ENCODE measurements at regions not wholly inside any gene's neighbourhood (a gene's known extent, or its start where the extent isn't known, plus 50 kb on each side); places are given as distances from the start of the nearest gene placed in this dataset.

GRCh38 chr9:1532171-1532570 lies 482.0 kb downstream of the DMRT2 start:
- TF ChIP-seq CTCF (conservative IDR thresholded peaks at IDR 0.05; ENCODE audit: low read length) (no peak), EZH2phosphoT487 (IDR thresholded peaks at IDR 0.05; ENCODE audit: borderline replicate concordance, low read depth, low read length) (no peak)

All from OCI-LY7 (cell line).